K562 (cell line): ENCODE measurements at regions not wholly inside any gene's neighbourhood (a gene's known extent, or its start where the extent isn't known, plus 50 kb on each side); places are given as distances from the start of the nearest gene placed in this dataset.

Experiments
- CBX5 ChIP-seq: IDR thresholded peaks from 2 replicates; pipeline ENCODE4 v1.6.1; 2014; ENCODE audit warnings: low read depth, borderline replicate concordance
- EGR1 ChIP-seq: fragments of 450-650 bp; conservative IDR thresholded peaks from 2 replicates; pipeline ENCODE4 v1.6.1; 2017; ENCODE audit warnings: mild to moderate bottlenecking
- EHMT2 ChIP-seq: fragments of 450-650 bp; IDR thresholded peaks from 2 replicates; pipeline ENCODE4 v1.6.1; 2018; ENCODE audit warnings: antibody characterized with exemption
- ELF4 ChIP-seq: fragments of 450-650 bp; formaldehyde crosslinking; IDR thresholded peaks from 2 replicates; pipeline ENCODE4 v1.4.0; 2022; ENCODE audit warnings: missing genetic modification characterization
- EZH2 ChIP-seq: IDR thresholded peaks from 2 replicates; pipeline ENCODE4 v1.6.1; 2012; ENCODE audit warnings: low read depth, mild to moderate bottlenecking, inconsistent platforms, low read length, borderline replicate concordance
- FOS ChIP-seq: IDR thresholded peaks from 3 replicates; pipeline ENCODE4 v1.6.1; 2011; ENCODE audit not compliant: insufficient read length; ENCODE audit errors: extremely low read depth
- GATA2 ChIP-seq: sonication (generic); formaldehyde crosslinking; IDR thresholded peaks from 2 replicates; pipeline ENCODE4 v1.4.0; 2020; ENCODE audit warnings: mild to moderate bottlenecking, missing genetic modification reagents
- GATAD2B ChIP-seq: fragments of 450-650 bp; IDR thresholded peaks from 2 replicates; pipeline ENCODE4 v1.6.1; 2017; ENCODE audit warnings: mild to moderate bottlenecking, borderline replicate concordance
- HNRNPLL ChIP-seq: fragments of 200-400 bp; formaldehyde crosslinking; IDR thresholded peaks from 2 replicates; pipeline ENCODE4 v1.6.1; 2017; ENCODE audit warnings: low read length, low read depth, mild to moderate bottlenecking; ENCODE audit not compliant: poor library complexity, severe bottlenecking
- MAX ChIP-seq: sonication (generic); formaldehyde crosslinking; IDR thresholded peaks from 2 replicates; pipeline ENCODE4 v1.9.0; 2022; ENCODE audit warnings: mild to moderate bottlenecking, missing genetic modification reagents
- POLR2AphosphoS5 ChIP-seq: IDR thresholded peaks from 2 replicates; pipeline ENCODE4 v1.6.1; 2011; ENCODE audit warnings: mild to moderate bottlenecking, low read depth, low read length, moderate library complexity; ENCODE audit not compliant: control insufficient read depth, insufficient read depth
- RAD51 ChIP-seq: fragments of 450-650 bp; IDR thresholded peaks from 2 replicates; pipeline ENCODE4 v1.7.1; 2016; ENCODE audit warnings: low read depth, mild to moderate bottlenecking, borderline replicate concordance
- TF ChIP-seq, protein P1 (sequence below), 2 experiments: fragments of 450-650 bp in 1 of 2; sonication (generic) in 1 of 2; formaldehyde crosslinking in 1 of 2; IDR thresholded peaks in 1 of 2; conservative IDR thresholded peaks in 1 of 2; 2 replicates each; pipeline versions ENCODE4 v1.6.1 to v1.8.1; 2016 to 2023; ENCODE audit warnings: mild to moderate bottlenecking in 2 of 2, moderate library complexity in 2 of 2, inconsistent platforms in 1 of 2, missing genetic modification reagents in 1 of 2
- TF ChIP-seq, protein P2 (sequence below), 3 experiments: IDR thresholded peaks in 2 of 3; conservative IDR thresholded peaks in 1 of 3; 2 replicates each; pipeline ENCODE4 v1.5.1; 2011 to 2012; ENCODE audit warnings: low read length in 3 of 3, mild to moderate bottlenecking in 3 of 3, control low read depth in 2 of 3, improper control_type of control experiment in 1 of 3, inconsistent platforms in 1 of 3, low read depth in 1 of 3, mixed read lengths in 1 of 3, moderate library complexity in 1 of 3; ENCODE audit not compliant: insufficient read depth in 2 of 3

GRCh38 chr13:79781829-79782540 lies 301.0 kb downstream of the NDFIP2 start:
- no peak for TF ChIP-seq MAX (CRISPR knock-in tag)
- no peak for TF ChIP-seq GATAD2B
- no peak for TF ChIP-seq GATA2 (CRISPR knock-in tag)
- TF ChIP-seq, protein P1, sequence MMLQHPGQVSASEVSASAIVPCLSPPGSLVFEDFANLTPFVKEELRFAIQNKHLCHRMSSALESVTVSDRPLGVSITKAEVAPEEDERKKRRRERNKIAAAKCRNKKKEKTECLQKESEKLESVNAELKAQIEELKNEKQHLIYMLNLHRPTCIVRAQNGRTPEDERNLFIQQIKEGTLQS (IDR thresholded peaks at IDR 0.05), result no peak
- TF ChIP-seq, protein P1 (CRISPR knock-in tag; conservative IDR thresholded peaks at IDR 0.05), result no peak
- TF ChIP-seq CBX5, result no peak
- no peak for TF ChIP-seq EZH2
- no peak for TF ChIP-seq POLR2AphosphoS5
- no peak for TF ChIP-seq EHMT2
- no peak for TF ChIP-seq EGR1
- TF ChIP-seq FOS, result no peak
- no peak for TF ChIP-seq HNRNPLL
- TF ChIP-seq, protein P2, sequence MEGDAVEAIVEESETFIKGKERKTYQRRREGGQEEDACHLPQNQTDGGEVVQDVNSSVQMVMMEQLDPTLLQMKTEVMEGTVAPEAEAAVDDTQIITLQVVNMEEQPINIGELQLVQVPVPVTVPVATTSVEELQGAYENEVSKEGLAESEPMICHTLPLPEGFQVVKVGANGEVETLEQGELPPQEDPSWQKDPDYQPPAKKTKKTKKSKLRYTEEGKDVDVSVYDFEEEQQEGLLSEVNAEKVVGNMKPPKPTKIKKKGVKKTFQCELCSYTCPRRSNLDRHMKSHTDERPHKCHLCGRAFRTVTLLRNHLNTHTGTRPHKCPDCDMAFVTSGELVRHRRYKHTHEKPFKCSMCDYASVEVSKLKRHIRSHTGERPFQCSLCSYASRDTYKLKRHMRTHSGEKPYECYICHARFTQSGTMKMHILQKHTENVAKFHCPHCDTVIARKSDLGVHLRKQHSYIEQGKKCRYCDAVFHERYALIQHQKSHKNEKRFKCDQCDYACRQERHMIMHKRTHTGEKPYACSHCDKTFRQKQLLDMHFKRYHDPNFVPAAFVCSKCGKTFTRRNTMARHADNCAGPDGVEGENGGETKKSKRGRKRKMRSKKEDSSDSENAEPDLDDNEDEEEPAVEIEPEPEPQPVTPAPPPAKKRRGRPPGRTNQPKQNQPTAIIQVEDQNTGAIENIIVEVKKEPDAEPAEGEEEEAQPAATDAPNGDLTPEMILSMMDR (IDR thresholded peaks at IDR 0.05 in 2 of 3, conservative IDR thresholded peaks at IDR 0.05 in 1 of 3; ENCODE audit: insufficient read depth in 2 of 3, low read depth in 1 of 3, low read length in 3 of 3), result no peak
- TF ChIP-seq RAD51, result no peak
- TF ChIP-seq ELF4 (CRISPR knock-in tag), result no peak
